ENCODE measurements at regions not wholly inside any gene's neighbourhood (a gene's known extent, or its start where the extent isn't known, plus 50 kb on each side); places are given as distances from the start of the nearest gene placed in this dataset.
"Not testable (repeated sequence)": the region's sequence is repeated elsewhere in the genome, so short reads cannot be mapped to it uniquely, and the experiment has no call there.

DNA sequence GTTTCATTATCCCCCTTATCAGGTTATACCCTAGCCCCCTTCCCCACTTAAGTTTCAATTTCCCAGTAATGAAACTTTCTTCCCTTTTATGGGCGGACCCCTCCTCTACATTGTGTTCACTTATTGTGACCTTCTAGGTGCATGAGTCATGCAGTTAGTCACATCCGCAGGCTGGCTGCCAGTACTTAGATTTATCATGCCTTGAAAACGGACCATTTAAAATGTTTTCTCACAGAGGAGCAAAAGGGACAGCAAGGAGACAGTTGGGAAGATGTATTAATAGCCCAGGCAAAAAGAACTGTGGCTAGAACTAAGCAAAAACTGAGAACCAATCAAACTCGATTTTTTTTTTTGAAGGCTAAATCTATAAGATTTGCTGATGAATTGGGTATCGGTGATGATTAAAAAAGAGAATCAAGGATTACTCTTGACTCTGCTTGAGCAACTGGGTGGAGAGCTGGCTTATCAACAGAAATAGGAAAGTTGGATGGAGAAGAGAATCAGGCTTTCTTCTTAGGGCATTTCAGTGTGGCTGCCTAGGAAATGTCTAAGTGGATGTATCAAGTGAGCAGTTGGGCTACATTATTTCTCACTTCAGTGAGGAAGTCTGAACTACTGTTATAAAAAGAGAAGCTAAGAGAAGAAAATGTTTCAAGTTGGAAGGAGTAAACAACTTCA is 615.0 kb downstream of the HINT1 start:
- DNase-seq = peak; percentile 62

DNA sequence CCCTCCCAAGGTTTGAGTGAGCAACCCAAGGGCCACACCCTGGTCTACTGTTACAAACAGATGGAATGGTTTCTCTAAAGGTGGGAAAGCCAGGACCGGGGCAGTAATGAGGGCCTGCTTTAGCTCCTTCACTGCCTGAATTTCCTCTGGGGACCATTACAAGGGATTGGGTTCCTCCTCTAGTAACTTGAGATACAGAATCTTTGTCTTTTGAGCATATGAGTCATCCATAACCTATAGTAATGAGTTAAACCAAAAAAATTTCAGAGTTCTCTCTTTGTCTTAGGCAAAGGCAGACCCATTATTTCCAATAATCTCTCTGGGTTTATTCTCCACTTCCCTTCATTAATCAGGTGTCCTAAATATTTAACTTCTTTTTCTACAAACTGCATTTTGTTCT is 618.8 kb downstream of the HINT1 start:
- peak; percentile 8 for DNase-seq

DNA sequence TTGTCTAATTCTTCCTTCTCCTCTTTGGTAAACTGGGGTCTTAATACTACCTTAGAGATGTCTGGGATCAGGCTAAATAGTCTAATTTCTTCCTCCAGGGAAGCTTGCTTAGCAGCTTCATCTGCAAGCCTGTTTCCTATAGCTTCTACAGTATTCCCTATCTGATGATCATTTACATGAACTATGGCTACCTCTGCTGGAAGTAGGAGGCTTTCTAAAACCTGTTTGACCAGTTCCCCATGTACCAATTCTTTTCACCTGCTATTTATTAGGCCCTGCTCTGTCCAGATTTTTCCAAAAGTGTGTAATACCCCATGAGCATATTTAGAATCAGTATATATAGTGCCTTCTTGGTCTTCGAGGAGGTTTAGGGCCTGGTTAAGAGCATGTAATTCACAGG is 619.8 kb downstream of the HINT1 start:
- no peak for DNase-seq

DNA sequence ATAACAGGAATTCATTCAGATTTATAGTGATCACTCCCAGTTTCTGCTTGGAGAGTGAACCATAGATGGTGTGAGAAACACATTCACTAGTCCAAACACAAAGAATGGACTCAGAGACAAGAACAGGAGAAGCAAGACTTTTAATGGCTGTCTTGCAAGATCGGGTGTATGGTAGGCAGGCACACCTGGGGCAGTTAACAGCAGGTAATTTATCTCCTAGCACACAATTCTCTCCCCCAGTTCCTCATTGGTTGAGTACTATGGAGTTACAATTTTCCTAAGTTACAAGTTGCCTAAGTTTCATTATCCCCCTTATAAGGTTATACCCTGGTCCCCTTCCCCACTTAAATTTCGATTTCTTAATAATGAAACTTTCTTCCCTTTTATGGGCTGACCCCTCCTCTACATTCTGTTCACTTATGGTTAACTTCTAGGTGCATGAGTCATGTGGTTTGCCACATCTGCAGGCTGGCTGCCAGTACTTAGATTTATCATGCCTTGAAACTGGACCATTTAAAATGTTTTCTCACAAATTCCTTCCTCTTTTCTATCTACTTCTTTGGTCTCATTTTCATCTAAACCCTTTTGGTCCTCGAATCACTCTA is 623.3 kb downstream of the HINT1 start:
- DNase-seq = peak; percentile 33

DNA sequence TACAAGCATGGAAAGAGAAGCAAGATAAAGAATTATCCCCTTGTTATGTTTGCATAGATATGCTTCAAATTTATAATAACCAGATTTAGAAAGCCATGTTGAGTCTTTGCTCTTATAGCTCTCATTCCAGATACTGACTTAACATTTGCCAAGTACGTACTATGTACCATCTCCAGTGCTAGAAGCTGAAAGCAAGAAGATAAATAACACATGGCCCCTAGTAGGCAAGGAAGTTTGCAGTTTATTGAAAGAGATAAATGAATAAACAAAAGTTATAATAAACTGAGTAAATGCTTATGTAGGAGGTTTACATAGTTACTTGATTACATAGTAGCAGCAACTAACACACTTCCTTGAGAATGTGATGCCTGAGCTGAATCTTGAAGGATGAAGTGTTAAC is 628.4 kb downstream of the HINT1 start:
- DNase-seq = no peak

DNA sequence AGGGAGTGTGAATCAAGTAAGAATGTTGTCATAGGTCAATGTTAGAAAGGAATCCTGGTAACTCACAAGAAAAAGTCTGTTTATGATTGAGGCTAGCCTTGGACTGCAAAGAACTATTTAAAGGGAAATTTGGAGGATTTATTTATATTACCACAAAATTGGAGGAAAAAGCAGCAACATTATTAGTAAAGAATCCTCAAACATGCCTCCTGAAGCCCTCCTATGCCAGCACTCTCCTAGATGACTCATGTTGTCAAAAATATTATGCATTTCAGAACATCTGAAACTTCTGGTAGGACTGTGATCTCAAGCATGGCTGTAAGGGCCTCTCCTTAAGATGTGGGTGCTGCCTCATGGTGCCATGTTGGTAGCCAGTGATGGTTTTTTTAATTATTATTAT is 628.5 kb downstream of the CHSY3 start:
- DNase-seq = no peak

DNA sequence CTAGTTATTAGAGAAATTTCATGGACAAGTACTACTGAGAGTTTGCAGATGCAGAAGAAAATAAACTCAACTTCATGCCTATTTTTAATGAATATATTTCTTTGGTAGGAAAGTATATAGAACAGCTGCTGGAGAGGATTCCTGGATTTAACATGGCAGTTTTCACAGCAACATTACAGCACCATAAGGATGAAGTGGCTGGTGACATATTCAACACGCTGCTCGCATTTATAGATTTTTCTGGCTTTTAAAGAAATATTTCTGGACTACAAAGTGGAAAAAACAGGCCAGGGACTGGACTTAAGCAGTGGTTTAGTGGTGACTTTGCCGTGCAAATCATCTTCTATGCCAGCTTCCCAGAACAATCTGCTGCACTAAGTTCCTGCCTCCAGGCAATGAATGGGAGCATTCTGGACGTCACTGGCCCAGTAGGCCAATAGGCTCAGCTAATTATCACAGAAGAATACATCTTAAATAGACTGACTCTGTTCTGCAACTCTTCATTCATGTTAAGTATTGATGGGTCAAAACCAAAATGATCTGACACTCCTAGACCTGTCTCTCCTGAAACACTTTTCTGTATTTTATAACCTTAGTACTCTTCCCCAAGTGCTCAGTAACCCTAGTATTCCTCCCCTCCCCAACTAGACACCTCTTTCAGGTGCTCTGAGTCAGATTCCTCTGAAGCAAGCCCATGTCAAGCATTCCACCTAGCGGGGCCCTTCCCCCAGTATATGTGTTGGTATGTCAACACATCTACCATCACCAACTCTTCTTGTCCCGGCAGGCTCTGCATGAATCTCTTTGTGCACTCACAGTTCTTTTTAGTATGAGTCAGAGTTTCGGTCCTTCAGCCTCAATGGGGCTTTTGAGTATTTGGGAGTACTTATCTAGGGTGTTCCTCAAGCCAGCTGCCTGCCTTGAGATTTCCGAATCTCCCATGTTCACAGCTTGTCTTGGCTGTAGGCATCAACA is 625.5 kb downstream of the CHSY3 start:
- no peak for DNase-seq

DNA sequence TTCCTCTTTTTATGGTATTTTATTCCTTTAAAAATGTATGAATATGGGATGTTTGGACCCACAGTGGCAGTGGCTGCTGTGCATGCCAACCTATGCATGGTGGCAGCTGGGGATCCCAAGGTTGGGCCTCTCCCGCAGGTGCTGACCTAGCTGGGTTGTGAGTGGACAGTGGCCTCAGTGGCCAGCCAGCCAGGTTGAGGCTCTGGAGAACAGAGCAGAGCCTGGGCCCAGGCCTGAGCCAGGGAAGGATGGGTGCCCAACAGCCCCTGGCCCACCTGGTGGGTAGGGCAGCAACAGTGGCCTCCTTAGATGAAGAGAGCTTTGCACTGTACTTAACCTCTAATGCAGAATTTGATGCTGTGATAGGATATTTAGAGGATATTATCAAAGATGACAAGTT is 624.8 kb downstream of the CHSY3 start:
- no peak for DNase-seq

DNA sequence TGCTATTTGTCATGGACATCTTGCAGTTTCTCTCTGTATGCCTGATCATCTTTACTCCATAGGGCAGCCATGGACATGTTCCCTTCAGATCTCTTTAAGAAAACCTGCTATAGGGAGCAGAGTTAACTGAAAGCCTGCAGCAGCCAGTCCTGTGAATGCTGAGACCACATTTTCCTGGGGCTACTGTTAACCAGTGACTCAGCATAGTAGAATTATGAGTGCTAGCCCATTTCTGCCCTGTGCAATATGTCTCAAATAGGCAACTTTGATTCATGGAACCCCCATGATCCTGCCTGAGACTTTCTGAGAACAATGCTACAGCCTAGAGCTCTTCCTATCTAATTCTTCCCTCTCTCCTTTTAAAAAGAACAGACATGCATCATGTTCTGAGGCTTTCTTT is 624.2 kb downstream of the CHSY3 start:
- DNase-seq = peak; percentile 46

DNA sequence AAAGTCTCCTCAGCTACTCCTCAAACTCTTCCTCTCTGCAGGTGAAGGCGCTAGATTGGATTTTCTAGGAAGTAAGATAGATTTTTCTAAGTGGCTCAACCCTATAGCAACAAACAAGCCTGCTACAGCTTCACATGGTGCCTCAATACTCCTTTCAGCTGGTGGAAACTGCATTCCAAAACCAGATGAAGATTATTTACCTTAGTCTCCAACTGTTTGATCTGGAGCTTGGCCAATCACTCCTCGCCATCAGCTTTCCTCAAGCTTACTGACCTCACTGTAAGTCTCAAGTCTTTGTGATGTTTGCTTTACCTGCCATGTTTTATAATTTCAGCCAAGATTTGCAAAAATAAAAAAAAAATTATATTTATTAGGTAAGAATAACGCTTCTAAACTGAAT is 622.4 kb downstream of the CHSY3 start:
- no peak for DNase-seq

DNA sequence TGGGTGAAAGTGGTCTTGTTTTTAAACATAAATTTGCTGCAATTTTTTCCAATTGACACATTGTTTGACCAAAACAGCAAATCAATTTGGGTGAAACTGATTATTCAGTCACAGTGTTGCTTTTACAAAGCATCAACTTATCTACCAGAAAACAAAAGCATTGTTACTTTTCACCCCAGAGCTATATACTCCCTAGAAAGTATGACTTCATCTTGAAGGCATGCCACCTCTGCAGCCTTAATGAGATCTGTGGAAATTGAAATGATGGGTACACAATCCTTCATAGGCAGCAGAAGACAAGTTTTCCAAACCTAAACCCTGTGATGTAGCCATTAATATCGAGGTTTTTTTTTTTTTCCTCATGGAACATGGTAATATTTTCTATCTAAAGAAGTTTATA is 615.9 kb downstream of the CHSY3 start:
- peak; percentile 34 for DNase-seq

DNA sequence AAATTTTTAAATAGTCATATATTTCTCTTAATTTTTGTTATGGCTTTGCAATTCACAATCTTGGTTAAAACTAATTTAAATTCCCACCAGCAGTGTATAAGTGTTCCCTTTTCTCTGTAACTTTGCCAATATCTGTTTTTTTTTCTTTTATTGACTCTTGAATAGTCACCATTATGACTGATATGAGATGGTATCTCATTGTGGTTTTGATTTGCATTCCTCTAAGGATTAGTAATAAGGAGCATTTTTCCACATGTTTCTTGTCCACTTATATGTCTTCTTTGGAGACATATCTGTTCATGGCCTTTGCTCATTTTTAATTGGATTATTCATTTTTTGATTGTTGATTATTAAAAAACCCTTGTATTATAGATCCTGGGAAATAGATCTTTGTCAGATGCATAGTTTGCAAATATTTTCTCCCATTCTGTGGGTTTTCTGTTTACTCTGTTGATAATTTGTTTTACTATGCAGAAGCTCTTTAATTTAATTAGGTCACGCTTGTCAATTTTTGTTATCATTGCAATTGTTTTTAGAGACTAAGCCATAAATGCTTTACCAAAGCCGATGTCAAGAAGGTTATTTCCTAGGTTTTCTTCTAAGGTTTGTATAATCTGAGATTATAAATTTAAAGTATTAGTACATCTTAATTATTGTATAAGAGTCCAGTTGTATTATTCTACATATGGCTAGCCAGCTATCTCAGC is 610.9 kb downstream of the CHSY3 start:
- peak; percentile 67 for DNase-seq

DNA sequence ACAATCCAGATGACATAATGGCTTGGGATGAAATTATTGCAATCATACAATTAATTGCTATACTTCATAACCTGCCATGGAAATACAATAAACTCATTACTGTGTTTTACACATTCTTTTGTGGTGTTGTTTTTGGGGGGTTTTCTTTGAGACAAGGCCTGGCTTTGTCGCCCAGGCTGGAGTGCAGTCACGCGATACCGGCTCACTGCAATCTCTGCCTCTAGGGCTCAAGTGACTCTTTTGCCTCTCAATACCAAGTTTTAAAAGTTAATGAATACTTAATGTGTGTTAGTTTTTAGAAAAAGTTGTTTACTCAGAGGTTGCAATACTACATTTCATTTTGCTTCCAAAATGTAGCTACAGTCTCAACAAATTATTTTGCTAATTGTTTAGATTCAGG is 598.4 kb downstream of the CHSY3 start:
- DNase-seq = no peak

DNA sequence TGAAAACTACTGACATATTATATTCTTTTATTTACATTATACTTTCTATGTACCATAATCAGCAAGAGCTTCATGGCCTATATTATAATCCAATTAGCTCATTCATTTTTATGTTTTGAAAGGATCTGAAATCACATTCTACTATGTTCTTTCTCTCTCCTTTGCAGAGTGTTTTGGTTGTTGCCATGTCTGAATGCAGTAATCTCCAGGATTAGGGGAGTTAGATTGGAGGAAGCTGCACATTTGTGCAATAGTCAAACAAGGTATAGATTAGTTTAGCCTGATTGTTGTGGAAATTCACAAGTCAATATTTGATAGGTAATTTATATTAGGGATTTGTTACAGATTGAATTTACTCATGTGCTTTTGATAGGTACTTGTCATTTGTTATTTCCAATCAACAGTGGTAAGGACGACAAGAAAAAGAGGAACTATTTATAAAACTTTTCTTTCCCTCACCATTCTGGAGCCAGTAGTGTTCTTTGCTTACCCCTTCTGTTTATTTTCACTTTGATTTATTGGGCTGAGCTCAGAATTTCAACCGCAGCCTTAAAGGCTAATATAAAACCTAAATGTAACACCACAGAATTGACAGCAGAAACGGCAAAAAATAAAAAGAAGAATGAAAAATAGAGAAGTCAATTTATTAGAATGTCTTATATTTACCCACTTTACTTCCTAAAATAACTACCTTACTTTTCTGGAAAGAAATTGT is 597.0 kb downstream of the CHSY3 start:
- no peak for DNase-seq

DNA sequence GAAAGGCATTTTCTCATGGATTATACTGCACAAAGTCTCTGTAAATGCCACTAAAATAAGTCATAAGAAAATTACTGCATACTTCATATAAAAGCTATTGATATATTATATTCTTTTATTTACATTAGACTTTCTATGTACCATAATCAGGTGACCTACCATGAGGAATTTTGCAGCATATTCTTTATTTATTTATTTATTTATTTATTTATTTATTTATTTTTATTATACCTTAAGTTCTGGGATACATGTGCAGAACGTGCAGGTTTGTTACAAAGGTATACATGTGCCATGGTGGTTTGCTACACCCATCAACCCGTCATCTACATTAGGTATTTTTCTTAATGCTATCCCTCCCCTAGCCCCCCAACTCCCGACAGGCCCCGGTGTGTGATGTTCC is 596.2 kb downstream of the CHSY3 start:
- not testable (repeated sequence) for DNase-seq

DNA sequence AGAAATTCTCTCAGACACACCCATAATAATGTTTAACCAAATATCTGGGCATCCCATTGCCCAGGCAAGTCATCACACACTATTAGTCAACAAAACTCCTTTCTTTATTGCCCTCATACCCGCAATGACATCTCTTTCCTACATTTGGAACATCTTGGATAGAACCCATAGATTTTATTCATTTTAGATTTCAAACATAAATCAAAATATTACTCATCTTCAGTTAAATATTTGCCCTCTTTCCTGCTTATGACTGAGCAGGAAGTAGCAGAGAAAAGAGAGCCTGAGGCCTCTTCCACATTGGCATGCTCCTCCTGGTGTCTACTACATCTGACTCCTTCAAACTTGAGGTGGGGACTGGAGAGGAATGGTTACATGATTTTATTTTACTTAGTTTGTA is 592.0 kb downstream of the CHSY3 start:
- DNase-seq = peak; percentile 38

DNA sequence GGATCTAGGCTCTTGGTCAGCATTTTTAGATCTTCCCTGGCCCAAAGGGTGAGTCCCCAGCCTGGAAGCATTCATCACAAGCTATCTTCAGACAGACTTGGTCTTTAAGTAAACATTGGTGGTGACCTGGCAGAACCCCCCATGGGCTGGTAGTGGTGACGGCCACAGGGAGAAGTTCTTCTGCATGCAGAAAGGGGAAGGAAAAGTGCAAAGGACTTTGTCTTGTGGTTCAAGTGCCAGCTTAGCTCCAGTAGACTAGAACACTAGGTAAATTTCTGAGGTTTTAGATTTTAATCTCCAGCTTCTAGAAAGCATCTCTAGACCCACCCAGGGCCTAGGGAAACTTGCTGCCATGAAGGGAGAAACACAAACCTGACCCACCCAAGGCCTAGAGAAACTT is 584.0 kb downstream of the CHSY3 start:
- no peak for DNase-seq

DNA sequence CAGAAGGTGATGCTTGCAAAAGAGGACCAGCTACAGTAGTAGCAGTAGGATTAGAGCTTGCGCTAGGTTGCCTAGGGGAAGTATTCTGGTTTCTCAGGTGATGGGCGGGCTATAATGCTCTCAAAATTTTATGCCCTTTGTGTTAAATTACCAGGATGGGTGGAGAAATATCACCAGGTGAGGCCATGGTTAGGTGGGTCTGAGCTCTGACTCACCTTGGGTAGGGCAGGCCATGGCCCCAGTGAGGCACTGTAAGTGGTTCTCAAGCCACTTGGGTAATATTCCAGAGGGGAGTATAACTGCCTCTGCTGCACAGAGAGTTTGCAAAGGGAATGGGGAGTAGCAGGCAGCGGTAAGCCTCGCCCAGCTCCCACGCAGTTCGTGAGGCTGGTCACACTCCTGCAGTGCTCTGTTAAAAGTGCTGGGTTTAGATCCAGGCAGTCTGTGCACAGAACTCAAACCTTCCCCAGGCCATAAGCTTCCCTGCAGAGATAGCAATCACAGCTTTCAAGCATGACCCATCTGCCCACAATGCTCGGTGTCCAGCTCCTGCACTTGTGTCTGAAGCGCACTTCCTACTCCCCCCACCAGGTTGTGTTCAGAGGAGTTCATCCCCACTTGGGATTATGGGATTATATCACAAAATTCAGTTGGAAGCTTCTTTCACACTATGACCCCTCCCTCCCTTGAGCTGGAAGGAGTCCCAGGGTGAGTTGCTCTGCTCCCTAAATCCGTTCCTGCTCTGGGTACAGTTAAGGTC is 575.0 kb downstream of the CHSY3 start:
- no peak for DNase-seq

DNA sequence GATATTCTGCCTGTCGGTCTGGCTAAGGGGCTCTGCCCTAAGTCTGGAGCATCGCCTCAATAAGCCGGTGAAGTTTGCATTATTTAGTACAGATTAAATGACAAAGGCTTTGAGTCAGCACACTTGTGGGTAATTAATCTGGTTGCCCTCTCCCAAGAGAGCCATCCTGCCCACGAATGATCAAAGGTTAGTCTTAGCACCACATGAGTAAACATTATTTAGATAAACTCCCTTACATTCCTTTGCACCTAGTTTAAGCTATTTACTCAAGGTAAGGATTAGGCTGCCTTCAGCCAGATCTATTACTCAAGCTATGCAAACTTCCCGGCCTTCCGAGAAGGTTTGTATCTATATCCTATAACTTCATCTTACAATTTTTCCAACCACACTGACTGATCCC is 572.1 kb downstream of the CHSY3 start:
- no peak for DNase-seq

DNA sequence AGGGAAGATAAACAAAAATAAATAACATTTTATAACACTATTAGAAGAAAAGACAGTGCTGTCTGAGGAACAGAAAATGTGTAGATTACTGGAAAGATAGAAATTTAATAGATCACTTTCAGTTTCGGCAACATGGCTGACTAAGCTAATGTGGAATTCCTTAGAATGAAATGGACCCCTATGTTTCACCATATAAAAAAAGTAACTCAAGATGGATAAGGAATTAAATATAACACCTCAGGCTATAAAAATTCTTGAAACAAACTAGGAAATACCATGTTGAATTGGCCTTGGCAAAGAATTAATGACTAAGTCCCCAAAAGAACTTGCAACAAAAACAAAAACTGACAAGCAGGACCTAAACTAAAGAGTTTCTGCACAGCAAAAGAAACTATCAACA is 558.3 kb downstream of the CHSY3 start:
- DNase-seq = no peak

DNA sequence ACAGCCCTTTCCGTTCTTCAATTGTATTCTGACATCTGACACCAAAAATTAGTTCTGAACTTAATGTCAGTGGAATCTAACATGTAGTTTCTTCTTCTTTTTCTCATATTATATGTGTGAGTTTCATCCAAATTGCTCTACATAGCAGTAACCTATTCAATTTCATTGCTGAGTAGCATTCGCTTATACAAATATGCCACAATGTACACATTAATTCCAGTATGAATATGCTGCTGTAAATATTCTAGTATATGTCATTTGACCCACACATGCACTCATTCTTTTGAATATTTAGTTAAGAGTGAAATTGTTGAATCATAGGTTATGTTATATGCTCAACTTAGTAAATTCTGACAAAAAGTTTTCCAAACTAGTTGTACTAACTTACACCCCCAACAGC is 550.9 kb downstream of the CHSY3 start:
- no peak for DNase-seq

DNA sequence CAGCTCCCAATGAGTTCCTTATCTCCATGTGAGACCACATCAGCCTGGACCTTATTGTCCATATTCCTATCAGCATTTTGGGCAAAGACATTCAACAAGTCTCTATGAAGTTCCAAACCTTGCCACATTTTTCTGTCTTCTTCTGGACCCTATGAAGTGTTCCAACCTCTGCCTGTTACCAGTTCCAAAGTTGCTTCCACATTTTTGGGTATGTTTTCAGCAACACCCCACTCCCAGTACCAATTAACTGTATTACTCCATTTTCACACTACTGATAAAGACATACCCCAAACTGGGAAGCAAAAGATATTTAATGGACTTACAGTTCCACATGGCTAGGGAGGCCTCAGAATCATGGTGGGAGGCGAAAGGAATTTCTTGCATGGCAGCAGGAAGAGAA is 548.5 kb downstream of the CHSY3 start:
- DNase-seq = no peak

Measured in EL (cell line).